ENCODE measurements at regions not wholly inside any gene's neighbourhood (a gene's known extent, or its start where the extent isn't known, plus 50 kb on each side); places are given as distances from the start of the nearest gene placed in this dataset.

DNA sequence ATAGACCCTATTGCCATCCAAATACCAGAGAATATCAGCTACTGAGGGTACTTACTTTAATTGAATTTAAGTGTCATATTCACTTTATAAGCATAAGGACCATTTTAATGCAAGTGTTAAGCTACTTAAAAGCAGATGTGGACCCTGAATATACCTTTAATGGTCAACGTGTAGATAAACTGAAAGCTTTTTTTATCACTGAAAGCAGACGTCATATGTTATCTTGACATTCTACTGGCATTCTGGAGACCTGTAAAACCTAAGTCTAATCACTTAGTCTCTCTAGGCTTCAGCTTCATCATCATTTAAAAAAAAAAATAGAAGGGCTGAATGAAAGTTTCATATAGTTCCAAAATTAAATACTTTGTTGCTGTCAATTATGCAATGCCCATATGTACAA is 116.5 kb downstream of the ELAPOR2 start:
- DNase-seq, result no peak

DNA sequence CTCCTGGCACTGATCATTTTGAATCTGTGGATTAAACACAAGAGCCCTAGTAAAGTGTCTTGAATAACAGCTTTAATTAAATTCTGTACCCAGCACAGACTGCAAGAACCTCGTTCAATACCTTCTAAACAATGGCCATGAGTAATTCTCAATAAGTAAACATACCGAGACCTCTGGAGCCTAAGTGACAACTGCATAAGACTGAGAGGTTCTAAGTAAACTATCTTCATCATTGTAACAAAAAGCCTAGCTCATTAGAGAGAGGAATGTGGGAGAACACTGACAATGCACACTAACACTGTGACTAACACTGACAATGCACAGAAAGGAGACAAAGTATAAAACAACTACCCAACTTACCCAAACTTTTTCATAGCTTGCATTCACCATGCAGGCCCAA is 117.4 kb downstream of the ELAPOR2 start:
- no peak for DNase-seq

DNA sequence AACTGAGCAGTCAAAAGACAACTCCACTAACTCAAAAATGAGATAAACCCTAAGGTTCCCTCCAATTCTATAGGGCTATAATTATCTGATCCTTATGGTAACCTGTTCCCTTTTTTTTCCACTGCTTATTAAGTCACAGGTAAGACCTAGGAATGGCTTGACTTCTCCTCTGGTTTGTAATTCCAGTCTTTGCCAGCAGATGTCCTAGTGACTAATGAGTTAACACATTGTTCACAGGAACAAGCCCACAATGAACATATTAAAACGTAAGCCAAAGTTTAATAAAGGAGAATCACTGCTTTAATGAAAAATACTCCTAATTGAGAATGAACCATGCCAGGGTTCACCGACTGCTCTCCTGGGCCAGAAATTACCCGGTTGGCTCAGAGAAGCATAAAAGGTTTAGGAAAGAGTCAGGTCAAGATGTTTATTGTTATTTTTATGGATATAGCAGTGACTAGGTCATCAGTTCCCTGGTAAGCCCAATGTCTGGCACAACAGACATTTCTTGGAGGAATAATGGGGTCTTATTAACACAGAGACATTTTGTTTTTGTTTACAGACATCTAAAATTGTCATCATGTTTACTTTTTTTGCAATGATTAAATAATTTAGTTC is 120.1 kb downstream of the ELAPOR2 start:
- DNase-seq, result peak; percentile 63

DNA sequence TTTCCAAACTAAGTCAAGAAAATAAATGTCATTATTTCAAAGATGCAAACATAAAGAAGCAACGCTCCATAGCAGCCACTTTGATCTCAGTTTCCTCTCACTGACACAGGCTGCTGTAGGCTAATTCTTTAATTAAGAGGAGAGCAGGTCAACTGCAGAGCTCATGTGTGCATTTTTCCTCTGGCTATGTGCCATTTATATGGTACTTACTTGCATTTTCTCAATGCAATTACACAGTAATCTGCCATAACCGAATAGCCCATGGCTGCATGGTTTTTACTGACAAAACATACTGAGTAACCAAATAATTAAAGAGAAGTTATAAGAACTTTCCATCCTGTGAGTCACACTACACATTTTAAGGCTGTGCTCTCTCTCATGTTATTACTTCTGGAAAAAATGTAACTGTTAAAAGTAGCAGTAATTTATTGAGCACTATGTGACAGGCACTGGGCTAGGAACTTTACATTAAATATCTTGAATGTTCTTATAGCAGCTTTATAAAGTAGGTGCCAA is 122.0 kb downstream of the ELAPOR2 start:
- no peak for DNase-seq

DNA sequence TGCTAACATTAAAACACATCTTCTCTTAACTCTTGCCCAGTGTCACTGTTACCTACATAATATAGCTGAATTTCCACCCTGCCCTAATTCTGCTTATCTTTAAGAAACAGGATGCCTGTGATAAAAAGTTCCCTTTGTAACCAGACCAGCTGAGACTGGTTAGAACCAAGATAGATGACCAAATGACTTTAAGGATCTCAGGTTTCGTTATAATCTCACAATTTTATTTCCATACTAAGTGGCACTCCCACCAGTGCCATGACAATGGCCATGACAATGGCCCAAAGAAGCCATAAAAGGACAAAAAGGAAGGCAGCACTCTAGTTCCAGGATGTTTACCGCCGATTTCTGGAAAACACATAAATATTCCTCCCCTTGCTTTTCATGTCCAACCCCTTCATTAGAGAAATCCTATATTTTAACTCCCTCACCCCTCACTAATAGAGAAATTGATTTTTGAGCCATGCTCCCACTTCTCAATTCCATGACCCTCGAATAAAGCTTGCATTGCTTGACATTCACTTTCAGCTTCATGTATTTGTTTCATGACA is 126.1 kb downstream of the ELAPOR2 start:
- no peak for DNase-seq

DNA sequence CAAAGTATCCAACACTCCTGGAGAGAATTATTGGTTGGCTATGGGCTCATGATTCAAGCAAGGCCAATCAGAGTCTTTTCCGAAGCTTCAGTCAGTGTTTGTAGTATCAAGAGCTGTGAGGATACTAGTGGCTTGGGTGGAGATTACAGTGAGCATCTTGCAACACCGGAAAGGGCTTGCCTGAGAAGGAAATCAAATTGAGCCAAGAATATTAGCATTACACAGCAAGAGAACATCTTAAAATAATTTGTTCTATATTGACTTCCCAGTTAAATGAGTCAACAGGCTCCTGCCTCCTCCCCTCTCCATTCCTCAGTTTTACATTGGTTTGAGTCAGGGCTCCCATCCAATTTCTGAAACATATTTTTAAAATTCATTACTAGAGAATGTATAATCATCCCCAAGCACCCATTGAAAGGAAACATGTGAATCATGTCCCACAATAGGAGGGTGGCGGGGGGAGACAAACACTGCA is 127.4 kb downstream of the ELAPOR2 start:
- no peak for DNase-seq

DNA sequence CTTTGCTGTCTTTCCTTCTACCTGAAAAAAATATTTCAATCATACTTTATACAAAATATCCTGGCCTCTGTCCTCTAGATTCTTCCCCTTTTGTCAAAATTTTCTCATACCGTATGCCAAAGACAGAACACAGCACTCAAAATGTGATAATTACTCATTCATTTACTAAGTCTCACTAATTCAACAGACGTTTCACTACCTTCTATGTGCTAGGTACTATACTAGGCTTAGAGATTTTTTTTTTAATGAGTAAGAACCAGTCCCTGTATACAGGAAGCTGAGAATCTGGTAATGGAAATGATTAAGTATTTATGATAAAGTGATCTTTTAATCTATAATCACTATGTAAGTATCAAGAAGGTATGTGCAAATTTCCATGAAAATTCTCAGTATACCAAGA is 128.0 kb downstream of the ELAPOR2 start:
- no peak for DNase-seq

DNA sequence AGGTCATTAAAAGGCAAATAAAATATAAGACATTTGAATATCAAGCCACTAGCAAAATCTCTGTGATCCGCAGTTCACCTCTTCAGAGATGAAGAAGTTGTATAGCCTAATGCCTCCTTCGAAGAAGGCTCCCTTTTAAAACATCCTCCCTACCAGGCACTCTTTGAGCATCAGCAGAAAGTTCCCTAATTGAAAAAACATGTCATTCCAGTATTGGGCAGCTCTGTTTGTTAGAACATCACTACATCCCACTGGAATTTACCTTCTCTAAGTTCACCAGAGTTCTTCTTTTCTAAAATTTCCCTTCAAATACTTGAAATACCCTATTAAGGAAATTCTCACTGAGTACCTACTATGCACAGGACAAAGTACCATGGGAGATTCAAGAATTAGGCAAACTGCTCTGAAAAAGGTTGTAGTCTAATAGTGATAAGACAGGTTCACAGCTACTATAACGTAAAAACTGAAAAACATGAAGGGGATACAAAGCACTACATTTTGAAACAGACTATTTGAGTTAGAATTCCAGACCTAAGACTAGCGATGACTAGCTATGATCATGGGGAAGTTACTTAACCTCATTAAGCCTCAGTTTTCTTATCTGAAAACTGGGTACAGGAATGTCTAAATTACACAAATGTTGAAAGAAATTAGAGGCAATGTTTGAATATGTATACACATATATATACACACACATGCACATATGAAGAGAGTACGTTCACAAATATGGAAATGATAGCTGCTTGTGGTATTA is 128.7 kb downstream of the ELAPOR2 start:
- DNase-seq, result no peak

DNA sequence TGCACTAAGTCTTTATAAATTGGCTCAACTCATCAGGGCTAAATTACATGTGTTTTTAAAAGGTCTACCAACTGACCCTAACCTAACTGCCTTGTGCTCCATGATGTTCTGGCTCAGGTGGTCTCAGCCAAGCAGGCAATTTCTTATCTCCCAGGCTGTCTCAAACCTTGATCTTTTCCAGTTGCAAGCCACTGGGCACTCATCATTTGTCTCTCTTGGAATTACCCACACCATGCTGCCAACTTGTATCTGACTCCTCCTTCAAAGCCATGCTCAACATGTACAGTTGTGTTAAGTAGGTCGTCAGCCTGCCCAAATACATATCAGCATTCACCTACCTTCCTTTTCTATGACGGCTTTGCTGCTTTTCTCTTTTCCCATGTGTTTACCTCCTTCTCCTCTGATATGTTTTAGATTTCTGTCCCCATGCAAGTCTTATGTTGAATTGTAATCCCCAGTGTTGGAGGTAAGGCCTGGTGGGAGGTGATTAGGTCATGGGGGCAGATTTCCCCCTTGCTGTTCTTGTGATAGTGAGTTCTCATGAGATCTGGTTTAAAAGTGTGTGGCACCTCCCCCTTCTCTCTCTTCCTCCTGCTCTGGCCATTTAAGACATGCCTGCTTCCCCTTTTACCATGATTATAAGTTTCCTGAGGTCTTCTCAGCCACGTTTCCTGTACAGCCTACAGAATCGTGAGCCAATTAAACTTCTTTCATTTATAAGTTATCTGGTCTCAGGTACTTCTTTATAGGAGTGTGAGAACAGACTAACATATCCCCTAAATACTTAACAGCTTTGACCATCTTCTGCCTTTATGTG is 130.0 kb downstream of the ELAPOR2 start:
- DNase-seq, result no peak

DNA sequence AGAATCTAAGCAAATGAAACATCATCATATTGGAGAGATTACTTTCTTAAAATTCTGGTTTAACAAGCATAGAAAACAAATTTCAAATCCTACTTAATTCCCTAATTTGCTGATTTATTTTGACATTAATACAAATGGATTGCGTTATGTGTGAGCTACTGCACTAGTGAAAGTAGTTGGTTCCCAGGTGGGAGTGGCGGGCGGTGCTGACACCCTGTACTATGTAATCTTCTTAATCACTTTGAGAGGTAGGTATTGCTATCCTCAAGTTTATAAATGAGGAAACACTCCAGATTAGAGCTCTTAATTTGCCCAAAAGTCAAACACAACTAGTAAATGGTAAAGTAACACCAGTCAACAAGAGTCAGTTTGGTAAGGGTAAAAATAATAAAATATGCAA is 131.1 kb downstream of the ELAPOR2 start:
- no peak for DNase-seq

DNA sequence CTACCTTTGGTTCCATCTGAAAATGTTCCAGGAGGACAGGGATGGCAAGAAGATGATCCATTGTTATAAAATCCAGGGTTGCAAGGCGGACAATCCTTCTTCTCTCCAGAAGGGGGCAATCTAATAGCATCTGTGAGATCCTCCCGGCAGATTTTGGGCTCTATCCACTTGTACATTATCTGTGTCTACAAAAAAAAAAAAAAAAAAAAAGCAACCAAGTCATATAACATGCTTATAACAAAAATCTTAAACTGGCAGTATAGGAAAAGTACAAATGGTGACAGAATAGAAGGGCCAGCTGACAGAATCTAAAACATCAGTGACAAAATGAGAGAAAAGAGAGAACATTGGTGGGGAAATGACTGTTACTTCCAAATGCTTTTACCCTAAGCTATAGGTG is 132.7 kb downstream of the ELAPOR2 start:
- peak; percentile 58 for DNase-seq

DNA sequence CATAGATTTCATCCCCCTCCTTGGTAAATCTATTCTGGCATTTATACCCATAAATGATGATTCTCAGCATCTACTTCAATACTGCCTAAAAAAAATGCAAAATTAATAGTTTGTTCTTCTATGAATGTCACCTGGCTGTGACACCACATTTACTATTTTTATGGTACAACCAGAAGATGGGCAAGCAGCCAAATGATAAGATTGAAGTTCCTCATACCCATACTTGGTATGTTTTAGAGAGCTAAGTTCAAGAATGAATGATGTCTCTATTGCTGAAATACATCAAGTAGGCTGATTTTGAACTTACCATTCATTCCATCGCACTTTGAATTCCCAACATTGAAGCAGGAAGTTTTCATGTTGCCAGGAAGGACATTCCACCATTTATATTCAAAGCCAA is 134.2 kb downstream of the ELAPOR2 start:
- DNase-seq, result no peak

DNA sequence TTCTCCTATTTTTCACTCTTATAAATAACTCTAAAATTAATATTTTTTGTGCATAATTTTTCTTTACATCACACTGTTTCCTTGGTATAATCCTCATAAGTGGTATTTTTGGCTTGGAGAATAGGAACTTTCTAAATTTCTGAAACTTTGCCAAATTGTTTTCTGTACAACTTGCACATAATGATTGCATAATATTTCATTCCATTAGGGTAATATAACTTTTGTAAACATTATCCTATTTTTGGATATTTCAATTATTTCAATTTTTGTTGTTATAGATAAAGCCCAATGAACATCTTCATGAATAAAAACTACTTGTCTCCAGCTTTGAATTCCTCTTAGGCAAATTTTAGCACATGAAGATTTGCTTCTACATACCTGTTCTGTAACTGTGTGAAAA is 135.9 kb downstream of the ELAPOR2 start:
- DNase-seq, result no peak

DNA sequence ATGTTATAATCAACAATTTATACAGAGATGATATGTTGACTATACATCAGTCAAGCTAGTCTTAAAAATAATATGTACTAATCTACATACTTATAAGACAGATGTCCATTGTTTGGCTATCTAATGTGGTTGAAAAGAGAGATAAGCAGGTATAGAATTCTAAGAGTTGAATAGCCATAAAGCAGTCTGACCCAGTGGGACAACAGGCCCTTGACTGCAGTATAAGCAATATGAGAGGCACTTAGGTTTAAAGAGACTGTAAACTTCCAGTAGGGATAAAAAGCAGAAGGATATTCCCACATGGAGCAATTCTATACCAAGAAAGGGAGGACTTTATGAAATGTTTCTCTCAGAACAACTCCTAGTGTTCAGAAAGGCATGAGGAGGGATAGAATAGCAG is 139.3 kb downstream of the ELAPOR2 start:
- no peak for DNase-seq

DNA sequence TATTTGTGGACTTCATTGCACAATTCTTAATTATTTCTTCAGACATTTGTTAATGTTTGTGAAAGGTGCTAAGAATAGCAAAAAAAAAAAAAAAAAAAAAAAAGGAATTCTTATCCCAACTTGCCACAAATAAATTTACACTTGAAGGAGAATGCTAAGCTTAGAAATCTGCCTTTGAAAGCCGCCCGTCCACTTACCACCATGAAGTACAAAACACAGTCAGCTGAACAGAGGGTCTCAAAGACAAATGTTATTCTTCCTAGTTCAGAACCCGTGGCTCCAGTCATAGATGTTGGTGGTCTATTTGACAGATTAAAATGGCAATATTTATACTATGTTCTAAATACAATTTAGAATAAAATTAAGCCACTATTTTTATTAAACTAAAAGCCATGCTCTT is 141.2 kb downstream of the ELAPOR2 start:
- DNase-seq, result no peak

DNA sequence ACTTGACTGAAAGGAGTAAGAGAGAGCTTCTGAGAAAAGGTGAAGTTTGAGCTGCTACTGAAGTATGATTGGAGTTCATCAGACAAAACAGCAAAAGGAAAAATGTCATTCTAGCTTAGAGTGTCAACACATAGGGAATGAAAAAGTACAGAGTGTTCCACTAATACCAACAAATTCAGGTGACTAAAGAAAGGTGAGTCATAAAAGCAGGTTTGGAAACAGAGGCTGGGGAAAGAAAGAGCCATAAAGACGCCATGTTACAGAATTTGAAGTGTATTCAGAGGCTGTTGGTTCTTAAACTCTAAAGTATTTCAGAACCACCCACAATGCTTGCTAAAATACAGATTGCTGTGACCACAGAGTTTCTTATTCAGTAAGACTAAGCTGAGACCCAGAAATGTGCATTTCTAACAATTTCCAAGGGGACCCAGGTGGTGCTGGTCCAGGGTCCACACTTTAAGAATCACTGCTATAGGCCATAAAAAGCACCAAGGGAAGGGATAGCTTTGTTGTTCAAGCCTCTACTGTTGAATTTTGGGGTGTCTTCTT is 143.1 kb downstream of the ELAPOR2 start:
- no peak for DNase-seq

DNA sequence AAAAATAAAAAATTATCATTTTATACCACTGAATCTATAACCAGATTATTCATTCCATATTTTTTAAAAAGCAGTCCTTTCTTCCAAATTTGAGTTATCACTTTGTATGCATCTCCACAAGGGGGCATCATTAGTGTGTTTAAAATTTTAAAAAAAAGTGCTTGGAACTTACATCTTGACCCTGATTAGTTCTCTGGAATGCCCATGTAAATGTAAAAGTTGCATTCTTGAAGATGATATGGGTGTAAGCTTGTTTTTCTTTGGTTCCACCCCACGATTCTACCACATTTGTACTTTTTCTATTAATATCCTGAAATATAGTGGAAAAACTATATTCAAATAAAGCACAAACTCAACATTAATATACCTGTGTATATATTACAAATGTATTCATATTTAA is 144.9 kb downstream of the ELAPOR2 start:
- no peak for DNase-seq

Measured in CD4-positive, alpha-beta T cell treated with Interleukin-10 for 1 hour (primary cell).